Panc1 (cell line): ENCODE measurements at regions not wholly inside any gene's neighbourhood (a gene's known extent, or its start where the extent isn't known, plus 50 kb on each side); places are given as distances from the start of the nearest gene placed in this dataset.

Source experiments
- ATAC-seq: fragments of 200-7000 bp; cut with Tn5 transposase; 2 replicates; pipeline ENCODE4 v1.9.1; 2020; ENCODE audit warnings: mild to moderate bottlenecking, moderate library complexity
- BruUV-seq: library from RNA; stranded (reverse); fragments of 400-500 nt; replicated peaks from 2 replicates; lab custom pipeline; 2021; lab: Mats Ljungman, UMichigan
- CTCF ChIA-PET: fragments of 300-600 bp; sonication (Branson Sonifier 250); formaldehyde crosslinking; loops from one replicate; lab custom pipeline; 2022; ENCODE audit warnings: antibody characterized with exemption; lab: Charles Lee
- POLR2A ChIA-PET: fragments of 300-600 bp; sonication (Branson Sonifier 250); formaldehyde crosslinking; loops from one replicate; lab custom pipeline; 2022; ENCODE audit warnings: antibody characterized with exemption; lab: Charles Lee
- DNase-seq: peaks from one replicate; pipeline ENCODE4 v3.0.0-alpha.2; 2010; ENCODE audit warnings: low read depth, low spot score
- H3K27ac ChIP-seq: 2 replicates; pipeline ENCODE4 v1.5.1; 2011; ENCODE audit warnings: mild to moderate bottlenecking, low read length, inconsistent platforms
- H3K27me3 ChIP-seq: fragments of 200-500 bp; sonication (Bioruptor generic); 2 replicates; pipeline ENCODE4 v1.6.0; 2014; ENCODE audit warnings: low read length, inconsistent platforms; ENCODE audit not compliant: control insufficient read depth, insufficient read depth
- H3K36me3 ChIP-seq: fragments of 200-500 bp; sonication (Bioruptor generic); 2 replicates; pipeline ENCODE4 v1.5.1; 2014; ENCODE audit warnings: inconsistent platforms, mild to moderate bottlenecking, low read length, moderate library complexity; ENCODE audit not compliant: control insufficient read depth, insufficient read depth
- H3K4me1 ChIP-seq: 2 replicates; pipeline ENCODE4 v1.5.1; 2011; ENCODE audit warnings: inconsistent platforms, mild to moderate bottlenecking, low read length, moderate library complexity; ENCODE audit not compliant: control insufficient read depth, insufficient read depth
- H3K4me3 ChIP-seq, 2 experiments: 2 replicates each; pipeline ENCODE4 v1.5.1; 2011 to 2012; ENCODE audit warnings: low read depth in 2 of 2, low read length in 2 of 2, mild to moderate bottlenecking in 2 of 2, inconsistent platforms in 1 of 2, moderate library complexity in 1 of 2
- H3K9me3 ChIP-seq: fragments of 200-500 bp; sonication (Bioruptor generic); 2 replicates; pipeline ENCODE4 v1.5.1; 2014; ENCODE audit warnings: low read depth, mild to moderate bottlenecking, inconsistent platforms, low read length, moderate library complexity; ENCODE audit not compliant: control insufficient read depth, insufficient read depth
- CTCF ChIP-seq: fragments of 450-650 bp; IDR thresholded peaks from 2 replicates; pipeline ENCODE4 v1.5.1; 2017; ENCODE audit warnings: mild to moderate bottlenecking
- POLR2AphosphoS5 ChIP-seq: IDR thresholded peaks from 2 replicates; pipeline ENCODE4 v1.6.1; 2012; ENCODE audit warnings: mild to moderate bottlenecking, low read depth, low read length, moderate library complexity
- SIN3A ChIP-seq: IDR thresholded peaks from 2 replicates; pipeline ENCODE4 v1.6.1; 2012; ENCODE audit warnings: low read depth, mild to moderate bottlenecking, low read length, moderate library complexity, borderline replicate concordance; ENCODE audit not compliant: insufficient read depth
- TCF7L2 ChIP-seq: IDR thresholded peaks from 2 replicates; pipeline ENCODE4 v1.6.1; 2011; ENCODE audit warnings: mild to moderate bottlenecking, low read depth, low read length, inconsistent platforms
- in situ Hi-C: cut with HindIII; loops from 2 replicates; pipeline ENCODE4 v1.10.0; 2016; ENCODE audit warnings: low sequenced_read_pairs, low pct_unique_long_range_greater_than_20kb
- intact Hi-C: fragments of 100-400 bp; cut with micrococcal nuclease; formaldehyde crosslinking; loops from one replicate; pipeline ENCODE4 v1.10.0; 2022; ENCODE audit not compliant: unreplicated experiment
- TF ChIP-seq, protein P1 (sequence below), 2 experiments: IDR thresholded peaks; 2 replicates each; pipeline ENCODE4 v1.6.1; 2011 to 2012; ENCODE audit warnings: low read depth in 2 of 2, control low read depth in 1 of 2, low read length in 1 of 2, mild to moderate bottlenecking in 1 of 2, moderate library complexity in 1 of 2; ENCODE audit not compliant: insufficient read depth in 1 of 2

DNA sequence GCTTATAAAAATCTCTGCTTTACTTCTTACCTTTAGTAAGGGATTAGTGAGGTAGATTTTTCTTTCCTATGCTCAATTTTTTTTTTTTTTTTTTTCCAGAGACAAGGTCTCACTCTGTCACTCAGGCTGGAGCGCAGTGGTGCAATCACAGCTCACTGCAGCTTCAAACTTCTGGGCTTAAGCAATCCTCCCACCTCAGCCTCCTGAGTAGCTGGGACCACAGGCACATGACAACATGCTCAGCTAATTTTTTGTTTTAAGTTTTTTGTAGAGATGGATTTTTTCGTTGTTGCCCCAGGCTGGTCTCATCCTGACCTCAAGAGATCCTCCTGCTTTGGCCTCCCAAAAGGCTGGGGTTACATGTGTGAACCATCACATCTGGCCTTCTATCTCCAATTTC lies 58.9 kb upstream of the RREB1 start:
- no peaks in the 10 kb centered on the region for H3K9me3 ChIP-seq
- no peak overlapping the region for H3K4me3 ChIP-seq
- POLR2A ChIA-PET = no interaction called here
- H3K4me1 ChIP-seq = peaks cover 2% of the 10 kb centered on the region; the same call in 1 of the 2 replicates
- DNase-seq (no peak), ATAC-seq (no peak)
- no TSS peak for BruUV-seq
- intact Hi-C loops (no loop called here), in situ Hi-C loops (no loop called here)
- H3K27me3 ChIP-seq = peaks cover 2% of the 10 kb centered on the region; the same call in 1 of the 2 replicates
- TF ChIP-seq SIN3A (no peak), TCF7L2 (no peak), POLR2AphosphoS5 (no peak), CTCF (no peak)
- TF ChIP-seq, protein P1, sequence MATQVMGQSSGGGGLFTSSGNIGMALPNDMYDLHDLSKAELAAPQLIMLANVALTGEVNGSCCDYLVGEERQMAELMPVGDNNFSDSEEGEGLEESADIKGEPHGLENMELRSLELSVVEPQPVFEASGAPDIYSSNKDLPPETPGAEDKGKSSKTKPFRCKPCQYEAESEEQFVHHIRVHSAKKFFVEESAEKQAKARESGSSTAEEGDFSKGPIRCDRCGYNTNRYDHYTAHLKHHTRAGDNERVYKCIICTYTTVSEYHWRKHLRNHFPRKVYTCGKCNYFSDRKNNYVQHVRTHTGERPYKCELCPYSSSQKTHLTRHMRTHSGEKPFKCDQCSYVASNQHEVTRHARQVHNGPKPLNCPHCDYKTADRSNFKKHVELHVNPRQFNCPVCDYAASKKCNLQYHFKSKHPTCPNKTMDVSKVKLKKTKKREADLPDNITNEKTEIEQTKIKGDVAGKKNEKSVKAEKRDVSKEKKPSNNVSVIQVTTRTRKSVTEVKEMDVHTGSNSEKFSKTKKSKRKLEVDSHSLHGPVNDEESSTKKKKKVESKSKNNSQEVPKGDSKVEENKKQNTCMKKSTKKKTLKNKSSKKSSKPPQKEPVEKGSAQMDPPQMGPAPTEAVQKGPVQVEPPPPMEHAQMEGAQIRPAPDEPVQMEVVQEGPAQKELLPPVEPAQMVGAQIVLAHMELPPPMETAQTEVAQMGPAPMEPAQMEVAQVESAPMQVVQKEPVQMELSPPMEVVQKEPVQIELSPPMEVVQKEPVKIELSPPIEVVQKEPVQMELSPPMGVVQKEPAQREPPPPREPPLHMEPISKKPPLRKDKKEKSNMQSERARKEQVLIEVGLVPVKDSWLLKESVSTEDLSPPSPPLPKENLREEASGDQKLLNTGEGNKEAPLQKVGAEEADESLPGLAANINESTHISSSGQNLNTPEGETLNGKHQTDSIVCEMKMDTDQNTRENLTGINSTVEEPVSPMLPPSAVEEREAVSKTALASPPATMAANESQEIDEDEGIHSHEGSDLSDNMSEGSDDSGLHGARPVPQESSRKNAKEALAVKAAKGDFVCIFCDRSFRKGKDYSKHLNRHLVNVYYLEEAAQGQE (IDR thresholded peaks at IDR 0.05; ENCODE audit: insufficient read depth in 1 of 2, low read depth in 2 of 2, low read length in 1 of 2) = no peak
- no peaks in the 10 kb centered on the region for H3K36me3 ChIP-seq
- CTCF ChIA-PET = interaction anchor here (0.7 kb wide), 2 partner anchors 88 to 101 kb away, joined by 6 to 12 read pairs; no protein-coding TSS in a partner anchor
- no peak overlapping the region for H3K27ac ChIP-seq

- intact Hi-C loops = no loop called here
- no peaks in the 10 kb centered on the region for H3K36me3 ChIP-seq
- no peak overlapping the region for H3K27ac ChIP-seq
- in situ Hi-C loops = no loop called here
- H3K4me1 ChIP-seq = peaks cover 2% of the 10 kb centered on the region; the same call in 1 of the 2 replicates
- CTCF ChIA-PET = no interaction called here
- DNase-seq (no peak), ATAC-seq (no peak)
- no peak overlapping the region for H3K4me3 ChIP-seq
- TF ChIP-seq CTCF (no peak), TCF7L2 (no peak), SIN3A (no peak), POLR2AphosphoS5 (no peak)
- TF ChIP-seq, protein P1 (IDR thresholded peaks at IDR 0.05; ENCODE audit: insufficient read depth in 1 of 2, low read depth in 2 of 2, low read length in 1 of 2) = no peak
- POLR2A ChIA-PET = no interaction called here
- peaks cover 2% of the 10 kb centered on the region; the same call in 1 of the 2 replicates for H3K27me3 ChIP-seq
- no TSS peak for BruUV-seq
- H3K9me3 ChIP-seq = no peaks in the 10 kb centered on the region
Measured at GRCh38 chr6:7050004-7050403, 57.8 kb upstream of the RREB1 start.
